Fibroblast of lung (primary cell): ENCODE measurements at regions not wholly inside any gene's neighbourhood (a gene's known extent, or its start where the extent isn't known, plus 50 kb on each side); places are given as distances from the start of the nearest gene placed in this dataset.

Experiments used
- DNase-seq, 2 donors: peaks; one replicate each; pipeline versions ENCODE4 v3.0.0 to v3.0.0-alpha.2; 2010; ENCODE audit warnings: low read depth in 2 of 2
- H2AFZ ChIP-seq: 2 replicates; pipeline ENCODE4 v1.5.1; 2012; ENCODE audit warnings: low read length, control low read depth, inconsistent platforms
- H3K27ac ChIP-seq: 2 replicates; pipeline ENCODE4 v1.5.1; 2011; ENCODE audit warnings: low read length, control low read depth; ENCODE audit not compliant: insufficient read depth
- H3K27me3 ChIP-seq: 2 replicates; pipeline ENCODE4 v1.5.1; 2011; ENCODE audit warnings: mild to moderate bottlenecking, low read length; ENCODE audit not compliant: control insufficient read depth, insufficient read depth
- H3K36me3 ChIP-seq: 2 replicates; pipeline ENCODE4 v1.5.1; 2011; ENCODE audit warnings: low read length; ENCODE audit not compliant: control insufficient read depth, insufficient read depth
- H3K4me1 ChIP-seq: 2 replicates; pipeline ENCODE4 v1.5.1; 2011; ENCODE audit warnings: low read length; ENCODE audit not compliant: control insufficient read depth, insufficient read depth; ENCODE audit errors: extremely low read depth
- H3K4me2 ChIP-seq: 2 replicates; pipeline ENCODE4 v1.5.1; 2011; ENCODE audit warnings: low read length, control low read depth; ENCODE audit not compliant: insufficient read depth; ENCODE audit errors: extremely low read depth
- H3K4me3 ChIP-seq, 4 experiments: fragments of 200-600 bp in 1 of 4; sonication (generic) in 1 of 4; replicated peaks in 1 of 4; 2 replicates each; pipeline ENCODE4 v1.5.1; 2011 to 2016; ENCODE audit warnings: low read length in 4 of 4, low read depth in 3 of 4, mild to moderate bottlenecking in 3 of 4, control low read depth in 2 of 4, inconsistent platforms in 1 of 4, mixed read lengths in 1 of 4; ENCODE audit not compliant: insufficient read depth in 1 of 4; ENCODE audit errors: control extremely low read depth in 1 of 4
- H3K79me2 ChIP-seq: 2 replicates; pipeline ENCODE4 v1.5.1; 2012; ENCODE audit warnings: mild to moderate bottlenecking, low read length, inconsistent platforms; ENCODE audit not compliant: control insufficient read depth, insufficient read depth
- H3K9ac ChIP-seq: 2 replicates; pipeline ENCODE4 v1.5.1; 2011; ENCODE audit warnings: mild to moderate bottlenecking, low read length, control low read depth; ENCODE audit not compliant: insufficient read depth
- H3K9me3 ChIP-seq: 2 replicates; pipeline ENCODE4 v1.5.1; 2012; ENCODE audit warnings: low read depth, low read length; ENCODE audit not compliant: control insufficient read depth, insufficient read depth
- H4K20me1 ChIP-seq: 2 replicates; pipeline ENCODE4 v1.5.1; 2011; ENCODE audit warnings: low read length; ENCODE audit not compliant: control insufficient read depth, insufficient read depth; ENCODE audit errors: extremely low read depth
- CTCF ChIP-seq, 2 donors: IDR thresholded peaks in 1 of 2; conservative IDR thresholded peaks in 1 of 2; 1 replicate in 1 of 2; 2 replicates in 1 of 2; pipeline ENCODE4 v1.5.1; 2011 to 2012; ENCODE audit warnings: low read length in 2 of 2, control low read depth in 1 of 2, inconsistent platforms in 1 of 2, low read depth in 1 of 2, mild to moderate bottlenecking in 1 of 2
- EZH2 ChIP-seq: IDR thresholded peaks from 2 replicates; pipeline ENCODE4 v1.5.1; 2012; ENCODE audit warnings: low read length, control low read depth, mild to moderate bottlenecking; ENCODE audit errors: missing control alignments

GRCh38 chr2:160603771-160604510 is 110.3 kb upstream of the RBMS1 start:
- Histone ChIP-seq H3K36me3 (no peaks in the 10 kb centered on the region), H3K9me3 (no peaks in the 10 kb centered on the region), H3K4me1 (no peaks in the 10 kb centered on the region), H3K27ac (no peak overlapping the region), H4K20me1 (no peaks in the 10 kb centered on the region), H3K4me3 (no peak overlapping the region), H3K4me2 (no peak overlapping the region), H3K9ac (no peak overlapping the region), H2AFZ (no peak overlapping the region), H3K79me2 (no peaks in the 10 kb centered on the region), H3K27me3 (no peaks in the 10 kb centered on the region)
- no peak for TF ChIP-seq EZH2
- no peak for TF ChIP-seq CTCF (conservative IDR thresholded peaks at IDR 0.05 in 1 of 2, IDR thresholded peaks at IDR 0.05 in 1 of 2; ENCODE audit: low read depth in 1 of 2, low read length in 2 of 2)
- no peak for DNase-seq

GRCh38 chr2:160606341-160606740 is 112.7 kb upstream of the RBMS1 start:
- DNase-seq: peak in 1 of 2 donors; percentile 47

GRCh38 chr2:160608599-160608998 is 115.0 kb upstream of the RBMS1 start:
- Histone ChIP-seq H3K9me3 (no peaks in the 10 kb centered on the region), H3K9ac (no peak overlapping the region), H3K4me2 (no peak overlapping the region), H2AFZ (no peak overlapping the region), H3K27ac (no peak overlapping the region), H3K27me3 (no peaks in the 10 kb centered on the region), H3K36me3 (no peaks in the 10 kb centered on the region), H3K79me2 (no peaks in the 10 kb centered on the region), H3K4me3 (no peak overlapping the region), H3K4me1 (peaks cover 9% of the 10 kb centered on the region), H4K20me1 (no peaks in the 10 kb centered on the region)
- DNase-seq: no peak
- no peak for TF ChIP-seq CTCF (conservative IDR thresholded peaks at IDR 0.05 in 1 of 2, IDR thresholded peaks at IDR 0.05 in 1 of 2; ENCODE audit: low read depth in 1 of 2, low read length in 2 of 2)
- TF ChIP-seq EZH2: no peak

More at GRCh38 chr2:160606341-160606740, 112.7 kb upstream of the RBMS1 start:
- no peaks in the 10 kb centered on the region for H3K9me3 ChIP-seq
- H4K20me1 ChIP-seq: no peaks in the 10 kb centered on the region
- H3K36me3 ChIP-seq: no peaks in the 10 kb centered on the region
- TF ChIP-seq CTCF (conservative IDR thresholded peaks at IDR 0.05 in 1 of 2, IDR thresholded peaks at IDR 0.05 in 1 of 2; ENCODE audit: low read depth in 1 of 2, low read length in 2 of 2): no peak
- no peak for TF ChIP-seq EZH2
- H3K4me3 ChIP-seq: no peak overlapping the region
- no peak overlapping the region for H3K27ac ChIP-seq
- H3K27me3 ChIP-seq: no peaks in the 10 kb centered on the region
- H3K79me2 ChIP-seq: no peaks in the 10 kb centered on the region
- H3K4me2 ChIP-seq: no peak overlapping the region
- no peak overlapping the region for H3K9ac ChIP-seq
- H3K4me1 ChIP-seq: no peaks in the 10 kb centered on the region
- H2AFZ ChIP-seq: no peak overlapping the region
